22Rv1 (cell line): ENCODE measurements at regions not wholly inside any gene's neighbourhood (a gene's known extent, or its start where the extent isn't known, plus 50 kb on each side); places are given as distances from the start of the nearest gene placed in this dataset.

ENCODE experiments used
- CTCF ChIP-seq: fragments of 450-650 bp; IDR thresholded peaks from 2 replicates; pipeline ENCODE4 v1.5.1; 2017; ENCODE audit warnings: mild to moderate bottlenecking
- ZFX ChIP-seq: fragments of 450-650 bp; IDR thresholded peaks from 2 replicates; pipeline ENCODE4 v1.6.1; 2017; ENCODE audit warnings: antibody characterized with exemption, borderline replicate concordance

- no peak for TF ChIP-seq CTCF
- no peak for TF ChIP-seq ZFX
Measured at GRCh38 chr3:62935793-62936192, 60.6 kb upstream of the CADPS start.
